Tibial nerve (tissue), 4 donors: ENCODE measurements at regions not wholly inside any gene's neighbourhood (a gene's known extent, or its start where the extent isn't known, plus 50 kb on each side); places are given as distances from the start of the nearest gene placed in this dataset.
A peak's percentile ranks its signal among the peaks of the same experiment; 100 is the strongest.

Experiments used
- DNase-seq, 2 donors: peaks; one replicate each; pipeline ENCODE4 v3.0.0-alpha.2; 2019; ENCODE audit warnings: low spot score in 2 of 2
- H3K27ac ChIP-seq, 4 donors: fragments of 200-600 bp; sonication (generic) in 3 of 4; one replicate each; pipeline ENCODE4 v1.5.1; 2017 to 2019; ENCODE audit warnings: mild to moderate bottlenecking in 1 of 4
- H3K27me3 ChIP-seq, 2 donors: fragments of 200-600 bp; sonication (generic) in 1 of 2; one replicate each; pipeline versions ENCODE4 v1.5.1 to v1.6.0; 2017 to 2019
- H3K36me3 ChIP-seq, 3 donors: fragments of 200-600 bp; sonication (generic); one replicate each; pipeline ENCODE4 v1.5.1; 2018 to 2019
- H3K4me1 ChIP-seq, 4 donors: fragments of 200-600 bp; sonication (generic) in 3 of 4; one replicate each; pipeline ENCODE4 v1.5.1; 2017 to 2019
- H3K4me3 ChIP-seq, 4 donors: fragments of 200-600 bp; sonication (generic) in 3 of 4; one replicate each; pipeline ENCODE4 v1.5.1; 2017 to 2019; ENCODE audit warnings: mild to moderate bottlenecking in 1 of 4, moderate library complexity in 1 of 4
- H3K9me3 ChIP-seq, 4 donors: fragments of 200-600 bp; sonication (generic) in 3 of 4; one replicate each; pipeline ENCODE4 v1.5.1; 2017 to 2019
- EP300 ChIP-seq, 2 donors: sonication (generic); formaldehyde crosslinking; IDR thresholded peaks; one replicate each; pipeline ENCODE4 v1.6.1; 2017; ENCODE audit warnings: antibody characterized with exemption in 2 of 2, mild to moderate bottlenecking in 1 of 2
- POLR2A ChIP-seq, 2 donors: fragments of 450-650 bp; IDR thresholded peaks; one replicate each; pipeline ENCODE4 v1.6.1; 2017; ENCODE audit warnings: antibody characterized with exemption in 2 of 2, mild to moderate bottlenecking in 2 of 2, moderate library complexity in 2 of 2
- WGBS, 2 donors: methylation state at CpG; one replicate each; pipeline ENCODE4 v1.1.5; 2018; 5-methylcytosine and 5-hydroxymethylcytosine counted together
- TF ChIP-seq, protein P1 (sequence below), 5 experiments: fragments of 200-600 bp in 3 of 5; fragments of 450-650 bp in 2 of 5; sonication (generic) in 3 of 5; IDR thresholded peaks; one replicate each; pipeline ENCODE4 v1.5.1; 2016 to 2019; ENCODE audit warnings: antibody characterized with exemption in 5 of 5, mild to moderate bottlenecking in 3 of 5, moderate library complexity in 2 of 5

DNA sequence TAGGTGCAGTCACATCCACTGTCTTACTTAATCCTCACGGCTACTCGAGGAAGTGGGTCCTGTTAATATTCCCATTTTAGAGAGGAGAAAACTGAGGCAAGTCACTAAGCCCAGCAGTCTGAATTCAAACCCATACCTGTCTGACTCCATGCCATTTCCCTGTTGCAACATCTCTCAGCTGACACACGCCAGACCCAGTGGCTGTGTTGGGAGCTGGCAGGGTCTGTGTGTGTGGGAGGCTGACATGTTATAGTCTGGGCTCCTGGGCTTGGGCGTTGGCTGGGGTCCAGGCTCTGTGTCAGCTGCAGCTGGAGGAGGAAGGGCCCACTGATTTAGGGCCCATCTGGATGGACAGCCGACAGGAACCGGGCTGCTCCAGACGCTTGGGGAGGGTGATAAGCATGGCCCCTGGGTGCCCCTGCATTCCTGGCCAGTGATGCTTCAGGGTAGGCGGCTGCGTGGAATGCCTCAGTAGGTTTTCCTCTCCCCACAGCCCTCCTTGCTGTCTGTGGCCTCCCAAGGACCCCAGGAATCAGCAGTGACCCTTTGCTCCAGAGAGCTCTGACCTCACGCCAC lies 562.5 kb downstream of the MN1 start:
- 29 to 35% methylated on average over 8 to 10 of the region's 10 CpGs for WGBS, 2 donors
- Histone ChIP-seq H3K27me3 (no peaks in the 10 kb centered on the region), H3K36me3 (no peaks in the 10 kb centered on the region), H3K4me1 (peaks cover 0 to 11% (median 0%) of the 10 kb centered on the region in 4 donors), H3K9me3 (peaks cover 0 to 5% (median 0%) of the 10 kb centered on the region in 4 donors), H3K27ac (no peak overlapping the region), H3K4me3 (no peak overlapping the region)
- no peak for TF ChIP-seq EP300 (IDR thresholded peaks at IDR 0.05)
- no peak for TF ChIP-seq POLR2A (IDR thresholded peaks at IDR 0.05)
- TF ChIP-seq, protein P1, sequence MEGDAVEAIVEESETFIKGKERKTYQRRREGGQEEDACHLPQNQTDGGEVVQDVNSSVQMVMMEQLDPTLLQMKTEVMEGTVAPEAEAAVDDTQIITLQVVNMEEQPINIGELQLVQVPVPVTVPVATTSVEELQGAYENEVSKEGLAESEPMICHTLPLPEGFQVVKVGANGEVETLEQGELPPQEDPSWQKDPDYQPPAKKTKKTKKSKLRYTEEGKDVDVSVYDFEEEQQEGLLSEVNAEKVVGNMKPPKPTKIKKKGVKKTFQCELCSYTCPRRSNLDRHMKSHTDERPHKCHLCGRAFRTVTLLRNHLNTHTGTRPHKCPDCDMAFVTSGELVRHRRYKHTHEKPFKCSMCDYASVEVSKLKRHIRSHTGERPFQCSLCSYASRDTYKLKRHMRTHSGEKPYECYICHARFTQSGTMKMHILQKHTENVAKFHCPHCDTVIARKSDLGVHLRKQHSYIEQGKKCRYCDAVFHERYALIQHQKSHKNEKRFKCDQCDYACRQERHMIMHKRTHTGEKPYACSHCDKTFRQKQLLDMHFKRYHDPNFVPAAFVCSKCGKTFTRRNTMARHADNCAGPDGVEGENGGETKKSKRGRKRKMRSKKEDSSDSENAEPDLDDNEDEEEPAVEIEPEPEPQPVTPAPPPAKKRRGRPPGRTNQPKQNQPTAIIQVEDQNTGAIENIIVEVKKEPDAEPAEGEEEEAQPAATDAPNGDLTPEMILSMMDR (IDR thresholded peaks at IDR 0.05): no peak
- DNase-seq: peak in 1 of 2 donors; percentile 18

- Histone ChIP-seq H3K9me3 (peaks cover 0 to 6% (median 0%) of the 10 kb centered on the region in 4 donors), H3K4me1 (peaks cover 0 to 11% (median 0%) of the 10 kb centered on the region in 4 donors), H3K27ac (no peak overlapping the region), H3K27me3 (no peaks in the 10 kb centered on the region), H3K4me3 (no peak overlapping the region), H3K36me3 (no peaks in the 10 kb centered on the region)
- TF ChIP-seq, protein P1 (IDR thresholded peaks at IDR 0.05): no peak
- no peak for TF ChIP-seq POLR2A (IDR thresholded peaks at IDR 0.05)
- TF ChIP-seq EP300 (IDR thresholded peaks at IDR 0.05): no peak
- WGBS, 2 donors: 51 to 55% methylated on average over 4 of the region's 4 CpGs
- no peak for DNase-seq
Observed at GRCh38 chr22:27239520-27239919, 562.0 kb downstream of the MN1 start.

GRCh38 chr22:27240298-27241075 lies 561.1 kb downstream of the MN1 start:
- Histone ChIP-seq H3K27ac (no peak overlapping the region), H3K4me1 (peaks cover 0 to 11% (median 0%) of the 10 kb centered on the region in 4 donors), H3K4me3 (no peak overlapping the region), H3K9me3 (peaks cover 0 to 8% (median 0%) of the 10 kb centered on the region in 4 donors), H3K27me3 (no peaks in the 10 kb centered on the region), H3K36me3 (no peaks in the 10 kb centered on the region)
- DNase-seq: no peak
- 86 to 92% methylated on average over 5 of the region's 5 CpGs for WGBS, 2 donors
- TF ChIP-seq POLR2A (IDR thresholded peaks at IDR 0.05) (no peak), EP300 (IDR thresholded peaks at IDR 0.05) (no peak)
- TF ChIP-seq, protein P1 (IDR thresholded peaks at IDR 0.05): no peak

- Histone ChIP-seq H3K4me1 (peaks cover 0 to 11% (median 0%) of the 10 kb centered on the region in 4 donors), H3K4me3 (no peak overlapping the region), H3K27ac (no peak overlapping the region), H3K9me3 (peaks cover 0 to 8% (median 0%) of the 10 kb centered on the region in 4 donors), H3K27me3 (no peaks in the 10 kb centered on the region), H3K36me3 (no peaks in the 10 kb centered on the region)
- 53 to 73% methylated on average over 6 to 8 of the region's 8 CpGs for WGBS, 2 donors
- DNase-seq: no peak
- TF ChIP-seq EP300 (IDR thresholded peaks at IDR 0.05) (no peak), POLR2A (IDR thresholded peaks at IDR 0.05) (no peak)
- TF ChIP-seq, protein P1 (IDR thresholded peaks at IDR 0.05): no peak
Observed at GRCh38 chr22:27241430-27242321, 559.9 kb downstream of the MN1 start.
